ENCODE measurements at regions not wholly inside any gene's neighbourhood (a gene's known extent, or its start where the extent isn't known, plus 50 kb on each side); places are given as distances from the start of the nearest gene placed in this dataset.

GRCh38 chr4:117777721-117778120 is 256.6 kb upstream of the NDST3 start:
- no peaks in the 10 kb centered on the region for H3K27me3 ChIP-seq (replicated peaks)
- no peak overlapping the region for H3K27ac ChIP-seq
- in situ Hi-C loops (cut with HindIII; ENCODE audit: low pct_ligation_motif_present, low sequenced_read_pairs) = no loop called here
- TF ChIP-seq CTCF (IDR thresholded peaks at IDR 0.05; ENCODE audit: low read depth, low read length, missing control alignments) = no peak
- H3K4me3 ChIP-seq (ENCODE audit: low read depth, low read length) = no peak overlapping the region
- DNase-seq = no peak
- H3K36me3 ChIP-seq (replicated peaks) = no peaks in the 10 kb centered on the region

GRCh38 chr4:117783716-117784115 is 250.6 kb upstream of the NDST3 start:
- no peaks in the 10 kb centered on the region for H3K36me3 ChIP-seq (replicated peaks)
- H3K27ac ChIP-seq = no peak overlapping the region
- no peak overlapping the region for H3K4me3 ChIP-seq (ENCODE audit: low read depth, low read length)
- in situ Hi-C loops (cut with HindIII; ENCODE audit: low pct_ligation_motif_present, low sequenced_read_pairs) = no loop called here
- DNase-seq = no peak
- H3K27me3 ChIP-seq (replicated peaks) = no peaks in the 10 kb centered on the region
- TF ChIP-seq CTCF (IDR thresholded peaks at IDR 0.05; ENCODE audit: low read depth, low read length, missing control alignments) = no peak

GRCh38 chr4:117784266-117784665 is 250.0 kb upstream of the NDST3 start:
- in situ Hi-C loops (cut with HindIII; ENCODE audit: low pct_ligation_motif_present, low sequenced_read_pairs) = no loop called here

GRCh38 chr4:117786566-117786965 is 247.7 kb upstream of the NDST3 start:
- Histone ChIP-seq H3K4me3 (ENCODE audit: low read depth, low read length) (no peak overlapping the region), H3K27me3 (replicated peaks) (no peaks in the 10 kb centered on the region), H3K27ac (no peak overlapping the region), H3K36me3 (replicated peaks) (no peaks in the 10 kb centered on the region)
- DNase-seq = no peak
- in situ Hi-C loops (cut with HindIII; ENCODE audit: low pct_ligation_motif_present, low sequenced_read_pairs) = no loop called here
- TF ChIP-seq CTCF (IDR thresholded peaks at IDR 0.05; ENCODE audit: low read depth, low read length, missing control alignments) = no peak

More at GRCh38 chr4:117784266-117784665, 250.0 kb upstream of the NDST3 start:
- H3K36me3 ChIP-seq (replicated peaks) = no peaks in the 10 kb centered on the region
- TF ChIP-seq CTCF (IDR thresholded peaks at IDR 0.05; ENCODE audit: low read depth, low read length, missing control alignments) = no peak
- H3K4me3 ChIP-seq (ENCODE audit: low read depth, low read length) = no peak overlapping the region
- no peak overlapping the region for H3K27ac ChIP-seq
- DNase-seq = no peak
- no peaks in the 10 kb centered on the region for H3K27me3 ChIP-seq (replicated peaks)

- Histone ChIP-seq H3K4me3 (ENCODE audit: low read depth, low read length) (no peak overlapping the region), H3K27me3 (replicated peaks) (no peaks in the 10 kb centered on the region), H3K36me3 (replicated peaks) (no peaks in the 10 kb centered on the region), H3K27ac (no peak overlapping the region)
- no peak for DNase-seq
- TF ChIP-seq CTCF (IDR thresholded peaks at IDR 0.05; ENCODE audit: low read depth, low read length, missing control alignments) = no peak
- in situ Hi-C loops (cut with HindIII; ENCODE audit: low pct_ligation_motif_present, low sequenced_read_pairs) = no loop called here
These were observed 240.3 kb upstream of the NDST3 start for GRCh38 chr4:117793845-117794480.

GRCh38 chr4:117796677-117797076 is 237.6 kb upstream of the NDST3 start:
- Histone ChIP-seq H3K27me3 (replicated peaks) (no peaks in the 10 kb centered on the region), H3K4me3 (ENCODE audit: low read depth, low read length) (no peak overlapping the region), H3K36me3 (replicated peaks) (no peaks in the 10 kb centered on the region), H3K27ac (no peak overlapping the region)
- DNase-seq = no peak
- in situ Hi-C loops (cut with HindIII; ENCODE audit: low pct_ligation_motif_present, low sequenced_read_pairs) = no loop called here
- TF ChIP-seq CTCF (IDR thresholded peaks at IDR 0.05; ENCODE audit: low read depth, low read length, missing control alignments) = no peak
